Lower leg skin (tissue), 4 donors: ENCODE measurements at regions not wholly inside any gene's neighbourhood (a gene's known extent, or its start where the extent isn't known, plus 50 kb on each side); places are given as distances from the start of the nearest gene placed in this dataset.

ENCODE experiments used
- DNase-seq, 2 donors: peaks; one replicate each; pipeline ENCODE4 v3.0.0-alpha.2; 2019; ENCODE audit warnings: low spot score in 2 of 2
- H3K4me3 ChIP-seq: fragments of 200-600 bp; sonication (generic); 2 replicates; pipeline ENCODE4 v1.5.1; 2017; ENCODE audit warnings: mild to moderate bottlenecking, low read depth; ENCODE audit not compliant: poor library complexity, severe bottlenecking
- CTCF ChIP-seq, 3 donors: fragments of 450-650 bp; IDR thresholded peaks; one replicate each; pipeline ENCODE4 v1.5.1; 2016; ENCODE audit warnings: antibody characterized with exemption in 3 of 3, mild to moderate bottlenecking in 3 of 3, moderate library complexity in 2 of 3
- POLR2A ChIP-seq, 2 donors: fragments of 450-650 bp; IDR thresholded peaks; one replicate each; pipeline ENCODE4 v1.6.1; 2016 to 2017; ENCODE audit warnings: antibody characterized with exemption in 2 of 2, mild to moderate bottlenecking in 1 of 2, moderate library complexity in 1 of 2
- WGBS, 2 donors: methylation state at CpG; one replicate each; pipeline ENCODE4 v1.1.5; 2018; 5-methylcytosine and 5-hydroxymethylcytosine counted together
- intact Hi-C: fragments of 100-400 bp; cut with DNase I; formaldehyde crosslinking; loops from one replicate; pipeline ENCODE4 v1.15.0; 2023; ENCODE audit warnings: low total_unique reads

GRCh38 chr13:84931264-84931663 is 868.0 kb downstream of the SLITRK6 start:
- TF ChIP-seq CTCF (IDR thresholded peaks at IDR 0.05): no peak
- no peak for TF ChIP-seq POLR2A (IDR thresholded peaks at IDR 0.05)
- no peak for DNase-seq
- H3K4me3 ChIP-seq: no peak overlapping the region
- intact Hi-C loops: no loop called here
- 61 to 64% methylated on average over 1 of the region's 1 CpG for WGBS, 2 donors

GRCh38 chr13:84927442-84928169 is 871.6 kb downstream of the SLITRK6 start:
- intact Hi-C loops: no loop called here
- WGBS, 2 donors: 93 to 97% methylated on average over 15 to 17 of the region's 17 CpGs
- no peak for TF ChIP-seq POLR2A (IDR thresholded peaks at IDR 0.05)
- no peak for DNase-seq
- no peak overlapping the region for H3K4me3 ChIP-seq

- 46 to 52% methylated on average over 4 of the region's 4 CpGs for WGBS, 2 donors
- H3K4me3 ChIP-seq: no peak overlapping the region
- TF ChIP-seq CTCF (IDR thresholded peaks at IDR 0.05) (no peak), POLR2A (IDR thresholded peaks at IDR 0.05) (no peak)
- DNase-seq: no peak
- intact Hi-C loops: no loop called here
Measured at GRCh38 chr13:84925443-84925842, 873.8 kb downstream of the SLITRK6 start.

- H3K4me3 ChIP-seq: no peak overlapping the region
- DNase-seq: no peak
- intact Hi-C loops: no loop called here
- TF ChIP-seq POLR2A (IDR thresholded peaks at IDR 0.05): no peak
- no peak for TF ChIP-seq CTCF (IDR thresholded peaks at IDR 0.05)
- WGBS, 2 donors: 32 to 49% methylated on average over 1 of the region's 1 CpG
Measured at GRCh38 chr13:84923831-84924230, 875.4 kb downstream of the SLITRK6 start.

GRCh38 chr13:84917252-84917878 is 881.9 kb downstream of the SLITRK6 start:
- DNase-seq: no peak
- no peak overlapping the region for H3K4me3 ChIP-seq
- TF ChIP-seq POLR2A (IDR thresholded peaks at IDR 0.05): no peak
- no peak for TF ChIP-seq CTCF (IDR thresholded peaks at IDR 0.05)
- intact Hi-C loops: loop anchor here (5.0 kb wide), 1 partner anchor 890 kb away; no protein-coding TSS in a partner anchor
- 34 to 40% methylated on average over 4 of the region's 4 CpGs for WGBS, 2 donors

- intact Hi-C loops: no loop called here
- TF ChIP-seq CTCF (IDR thresholded peaks at IDR 0.05) (no peak), POLR2A (IDR thresholded peaks at IDR 0.05) (no peak)
- H3K4me3 ChIP-seq: no peak overlapping the region
- WGBS, 2 donors: 78 to 80% methylated on average over 2 of the region's 2 CpGs
- DNase-seq: no peak
Measured at GRCh38 chr13:84912720-84913119, 886.5 kb downstream of the SLITRK6 start.
